K562 (cell line): ENCODE measurements at regions not wholly inside any gene's neighbourhood (a gene's known extent, or its start where the extent isn't known, plus 50 kb on each side); places are given as distances from the start of the nearest gene placed in this dataset.

ENCODE experiments used
- ATAC-seq: fragments of 200-7000 bp; cut with Tn5 transposase; 3 replicates; pipeline ENCODE4 v1.9.1; 2020; ENCODE audit warnings: moderate library complexity
- BruUV-seq: library from RNA; stranded (reverse); fragments of 400-500 nt; replicated peaks from 2 replicates; lab custom pipeline; 2021; lab: Mats Ljungman, UMichigan
- CTCF ChIA-PET: fragments of 300-600 bp; formaldehyde crosslinking; extraction: SDS; loops from one replicate; lab custom pipeline; 2021; ENCODE audit warnings: low intra/inter-chr PET ratio; lab: Yijun Ruan, JAX
- POLR2A ChIA-PET: fragments of 300-600, 350-650 bp; sonication (Branson Sonifier 250); formaldehyde crosslinking; extraction: SDS; loops from one replicate; lab custom pipeline; 2021; ENCODE audit warnings: antibody characterized with exemption, inconsistent platforms; lab: Yijun Ruan, JAX
- DNase-seq, 4 experiments: peaks; one replicate each; pipeline versions ENCODE4 v3.0.0 to v3.0.0-alpha.2; 2011 to 2018; ENCODE audit warnings: low spot score in 3 of 4, mixed read lengths in 3 of 4; ENCODE audit errors: extremely low read depth in 1 of 4
- FAIRE-seq: peaks from 2 replicates; lab custom pipeline; 2011; peaks lifted over from hg19 to GRCh38; lab: Jason Lieb, UNC
- H2AFZ ChIP-seq: 2 replicates; pipeline ENCODE4 v1.6.0; 2011; ENCODE audit warnings: low read depth, low read length, control low read depth, inconsistent platforms
- H3K27ac ChIP-seq: fragments of 200-600 bp; 3 replicates; pipeline ENCODE4 v1.8.0; 2011; ENCODE audit warnings: low read depth, mild to moderate bottlenecking, control low read depth, inconsistent platforms, low read length, moderate library complexity, mixed read lengths; ENCODE audit errors: extremely low read depth
- H3K27me3 ChIP-seq, 2 experiments: fragments of 300-600 bp in 1 of 2; 2 replicates in 1 of 2; 3 replicates in 1 of 2; pipeline versions ENCODE4 v1.6.0 to v1.8.0; 2011; ENCODE audit warnings: inconsistent platforms in 2 of 2, low read length in 2 of 2, mild to moderate bottlenecking in 1 of 2, mixed read lengths in 1 of 2, moderate library complexity in 1 of 2; ENCODE audit not compliant: control insufficient read depth in 2 of 2, insufficient read depth in 2 of 2
- H3K36me3 ChIP-seq: fragments of 300-600 bp; 3 replicates; pipeline ENCODE4 v1.8.0; 2011; ENCODE audit warnings: mild to moderate bottlenecking, low read length, inconsistent platforms; ENCODE audit not compliant: control insufficient read depth, insufficient read depth
- H3K4me1 ChIP-seq, 2 experiments: fragments of 200-600 bp in 1 of 2; replicated peaks in 1 of 2; 2 replicates in 1 of 2; 3 replicates in 1 of 2; pipeline versions ENCODE4 v1.5.1 to v1.8.0; 2011; ENCODE audit warnings: inconsistent platforms in 2 of 2, low read length in 2 of 2, mild to moderate bottlenecking in 1 of 2, mixed read lengths in 1 of 2, moderate library complexity in 1 of 2; ENCODE audit not compliant: control insufficient read depth in 2 of 2, insufficient read depth in 2 of 2
- H3K4me2 ChIP-seq: 2 replicates; pipeline ENCODE4 v1.6.1; 2011; ENCODE audit warnings: low read length, control low read depth, inconsistent platforms, mixed read lengths; ENCODE audit not compliant: insufficient read depth
- H3K4me3 ChIP-seq: fragments of 200-600 bp; sonication (generic), shearing (Covaris generic); 2 replicates; pipeline ENCODE4 v1.5.1; 2016; ENCODE audit warnings: control low read depth, inconsistent platforms
- H3K79me2 ChIP-seq: fragments of 200-600 bp; 3 replicates; pipeline ENCODE4 v1.8.0; 2011; ENCODE audit warnings: low read length, inconsistent platforms; ENCODE audit not compliant: control insufficient read depth, insufficient read depth
- H3K9ac ChIP-seq, 2 experiments: 2 replicates each; pipeline versions ENCODE4 v1.6.0 to v1.6.1; 2011; ENCODE audit warnings: low read depth in 2 of 2, low read length in 2 of 2, control low read depth in 1 of 2, inconsistent platforms in 1 of 2, mild to moderate bottlenecking in 1 of 2, mixed read lengths in 1 of 2; ENCODE audit not compliant: insufficient read depth in 1 of 2
- H3K9me1 ChIP-seq: one replicate; pipeline ENCODE4 v1.6.0; 2011; ENCODE audit warnings: inconsistent platforms, mild to moderate bottlenecking, low read length, moderate library complexity; ENCODE audit not compliant: control insufficient read depth, insufficient read depth
- H3K9me3 ChIP-seq: replicated peaks from 2 replicates; pipeline ENCODE4 v1.5.1; 2011; ENCODE audit warnings: low read depth, low read length, inconsistent platforms; ENCODE audit not compliant: control insufficient read depth, insufficient read depth
- H4K20me1 ChIP-seq: replicated peaks from 2 replicates; pipeline ENCODE4 v1.6.1; 2011; ENCODE audit warnings: low read length, inconsistent platforms, mixed read lengths; ENCODE audit not compliant: control insufficient read depth, insufficient read depth
- ASH1L ChIP-seq: fragments of 450-650 bp; IDR thresholded peaks from 2 replicates; pipeline ENCODE4 v1.6.1; 2018; ENCODE audit warnings: borderline replicate concordance, mild to moderate bottlenecking, low read depth; ENCODE audit not compliant: partially characterized antibody
- MAFF ChIP-seq: IDR thresholded peaks from 2 replicates; pipeline ENCODE4 v1.6.1; 2012; ENCODE audit warnings: low read length, improper control_type of control experiment
- MAFG ChIP-seq: fragments of 450-650 bp; conservative IDR thresholded peaks from 2 replicates; pipeline ENCODE4 v1.6.1; 2016; ENCODE audit warnings: missing genetic modification characterization, missing compliant biosample characterization
- MAFK ChIP-seq: IDR thresholded peaks from 2 replicates; pipeline ENCODE4 v1.6.1; 2011; ENCODE audit warnings: low read length, improper control_type of control experiment
- NFE2 ChIP-seq: IDR thresholded peaks from 2 replicates; pipeline ENCODE4 v1.6.1; 2014; ENCODE audit warnings: antibody characterized with exemption, low read depth
- PURB ChIP-seq: sonication (generic); formaldehyde crosslinking; IDR thresholded peaks from 2 replicates; pipeline ENCODE4 v1.9.0; 2021; ENCODE audit warnings: low read depth, mild to moderate bottlenecking, missing genetic modification reagents
- ZNF316 ChIP-seq: fragments of 450-650 bp; IDR thresholded peaks from 2 replicates; pipeline ENCODE4 v1.6.1; 2016
- WGBS: fragments of 100-300 bp; shearing (Covaris generic); methylation state at CpG from one replicate; pipeline ENCODE4 v1.1.6; 2016; ENCODE audit warnings: low coverage, mixed read lengths; ENCODE audit not compliant: insufficient coverage; ENCODE audit errors: missing lambda C conversion rate; 5-methylcytosine and 5-hydroxymethylcytosine counted together
- in situ Hi-C: fragments of 300-500 bp; cut with MboI; formaldehyde crosslinking; loops from 4 replicates; pipeline ENCODE4 v1.15.0; 2018; ENCODE audit warnings: inconsistent platforms, mixed read lengths
- intact Hi-C: fragments of 100-400 bp; cut with micrococcal nuclease; formaldehyde crosslinking; loops from 2 replicates; pipeline ENCODE4 v1.14.2; 2022
- TF ChIP-seq, protein P1 (sequence below), 3 experiments: fragments of 200-800 bp in 1 of 3; fragments of 250-450 bp in 1 of 3; fragments of 450-650 bp in 1 of 3; sonication (Bioruptor Pico) in 1 of 3; sonication (Bioruptor generic) in 1 of 3; formaldehyde crosslinking in 1 of 3; IDR thresholded peaks; 2 replicates each; pipeline versions ENCODE4 v1.6.1 to v1.8.0; 2016 to 2022; ENCODE audit warnings: mild to moderate bottlenecking in 2 of 3, missing genetic modification characterization in 2 of 3, missing compliant biosample characterization in 1 of 3, moderate library complexity in 1 of 3
- TF ChIP-seq, protein P2 (sequence below): fragments of 450-650 bp; IDR thresholded peaks from 2 replicates; pipeline ENCODE4 v1.6.1; 2017; ENCODE audit warnings: antibody characterized with exemption, mild to moderate bottlenecking
- TF ChIP-seq, protein P3 (sequence below): fragments of 250-450 bp; sonication (Bioruptor Pico); IDR thresholded peaks from 2 replicates; pipeline ENCODE4 v1.5.0; 2020; ENCODE audit warnings: mild to moderate bottlenecking, borderline replicate concordance
- TF ChIP-seq, protein P4 (sequence below), 2 experiments: fragments of 450-650 bp in 1 of 2; sonication (generic) in 1 of 2; formaldehyde crosslinking; conservative IDR thresholded peaks; 2 replicates each; pipeline versions ENCODE4 v1.4.0 to v1.8.1; 2020 to 2022; ENCODE audit warnings: mild to moderate bottlenecking in 1 of 2, missing genetic modification reagents in 1 of 2

DNA sequence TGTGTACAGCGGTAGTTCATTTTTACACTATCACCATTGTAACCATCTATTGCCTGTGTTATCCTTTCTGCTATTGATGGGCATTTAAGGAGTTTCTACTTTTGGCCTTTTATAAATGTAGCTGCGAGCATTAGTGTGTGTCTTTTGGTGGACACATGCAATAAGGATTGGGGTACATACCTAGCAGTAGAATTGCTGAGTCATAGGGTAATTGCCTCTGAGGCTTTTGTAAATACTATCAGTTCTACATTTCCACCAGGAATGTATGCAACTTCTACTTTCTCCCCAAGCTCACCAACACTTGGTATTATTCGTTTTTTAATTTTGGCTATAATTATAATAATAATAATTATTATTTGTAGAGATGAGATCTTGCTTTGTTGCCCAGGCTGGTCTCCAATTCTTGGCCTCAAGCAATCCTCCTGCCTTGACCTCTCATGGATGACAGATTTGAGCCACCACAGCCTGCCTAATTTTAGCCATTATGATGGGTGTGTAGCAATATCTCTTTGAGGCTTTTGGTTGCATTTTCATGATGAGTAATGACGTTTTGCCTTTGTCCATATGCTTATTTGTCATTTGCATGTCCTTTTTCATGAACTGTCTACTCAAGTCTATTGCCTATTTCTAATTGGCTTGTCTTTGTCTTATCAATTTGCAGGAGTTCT, 277.0 kb downstream of the ACTR3B start:
- WGBS = 0% methylated on average over 4 of the region's 4 CpGs
- ChIA-PET POLR2A (no interaction called here), CTCF (no interaction called here)
- Histone ChIP-seq H3K36me3 (no peaks in the 10 kb centered on the region), H3K27ac (no peak overlapping the region), H3K4me1 (no peaks in the 10 kb centered on the region), H3K9me3 (no peaks in the 10 kb centered on the region), H3K4me2 (no peak overlapping the region), H3K79me2 (no peaks in the 10 kb centered on the region), H3K4me3 (no peak overlapping the region), H3K9me1 (no peaks in the 10 kb centered on the region), H2AFZ (no peak overlapping the region), H3K27me3 (peaks cover 0 to 23% of the 10 kb centered on the region in 2 experiments; a peak in 3 of 5 replicates), H3K9ac (no peak overlapping the region), H4K20me1 (no peaks in the 10 kb centered on the region)
- no peak for ATAC-seq
- FAIRE-seq = no peak
- BruUV-seq = no TSS peak
- intact Hi-C loops = no loop called here
- in situ Hi-C loops = no loop called here
- no peak for DNase-seq
- no peak for TF ChIP-seq ASH1L
- peak; percentile 45; the same call in 1 of the 2 replicates for TF ChIP-seq ZNF316
- TF ChIP-seq, protein P1, sequence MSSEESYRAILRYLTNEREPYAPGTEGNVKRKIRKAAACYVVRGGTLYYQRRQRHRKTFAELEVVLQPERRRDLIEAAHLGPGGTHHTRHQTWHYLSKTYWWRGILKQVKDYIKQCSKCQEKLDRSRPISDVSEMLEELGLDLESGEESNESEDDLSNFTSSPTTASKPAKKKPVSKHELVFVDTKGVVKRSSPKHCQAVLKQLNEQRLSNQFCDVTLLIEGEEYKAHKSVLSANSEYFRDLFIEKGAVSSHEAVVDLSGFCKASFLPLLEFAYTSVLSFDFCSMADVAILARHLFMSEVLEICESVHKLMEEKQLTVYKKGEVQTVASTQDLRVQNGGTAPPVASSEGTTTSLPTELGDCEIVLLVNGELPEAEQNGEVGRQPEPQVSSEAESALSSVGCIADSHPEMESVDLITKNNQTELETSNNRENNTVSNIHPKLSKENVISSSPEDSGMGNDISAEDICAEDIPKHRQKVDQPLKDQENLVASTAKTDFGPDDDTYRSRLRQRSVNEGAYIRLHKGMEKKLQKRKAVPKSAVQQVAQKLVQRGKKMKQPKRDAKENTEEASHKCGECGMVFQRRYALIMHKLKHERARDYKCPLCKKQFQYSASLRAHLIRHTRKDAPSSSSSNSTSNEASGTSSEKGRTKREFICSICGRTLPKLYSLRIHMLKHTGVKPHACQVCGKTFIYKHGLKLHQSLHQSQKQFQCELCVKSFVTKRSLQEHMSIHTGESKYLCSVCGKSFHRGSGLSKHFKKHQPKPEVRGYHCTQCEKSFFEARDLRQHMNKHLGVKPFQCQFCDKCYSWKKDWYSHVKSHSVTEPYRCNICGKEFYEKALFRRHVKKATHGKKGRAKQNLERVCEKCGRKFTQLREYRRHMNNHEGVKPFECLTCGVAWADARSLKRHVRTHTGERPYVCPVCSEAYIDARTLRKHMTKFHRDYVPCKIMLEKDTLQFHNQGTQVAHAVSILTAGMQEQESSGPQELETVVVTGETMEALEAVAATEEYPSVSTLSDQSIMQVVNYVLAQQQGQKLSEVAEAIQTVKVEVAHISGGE (CRISPR knock-in tag; IDR thresholded peaks at IDR 0.05) = no peak
- TF ChIP-seq MAFF = peak; percentile 59
- TF ChIP-seq MAFK = peak; percentile 51; the same call in 1 of the 2 replicates
- TF ChIP-seq, protein P2, sequence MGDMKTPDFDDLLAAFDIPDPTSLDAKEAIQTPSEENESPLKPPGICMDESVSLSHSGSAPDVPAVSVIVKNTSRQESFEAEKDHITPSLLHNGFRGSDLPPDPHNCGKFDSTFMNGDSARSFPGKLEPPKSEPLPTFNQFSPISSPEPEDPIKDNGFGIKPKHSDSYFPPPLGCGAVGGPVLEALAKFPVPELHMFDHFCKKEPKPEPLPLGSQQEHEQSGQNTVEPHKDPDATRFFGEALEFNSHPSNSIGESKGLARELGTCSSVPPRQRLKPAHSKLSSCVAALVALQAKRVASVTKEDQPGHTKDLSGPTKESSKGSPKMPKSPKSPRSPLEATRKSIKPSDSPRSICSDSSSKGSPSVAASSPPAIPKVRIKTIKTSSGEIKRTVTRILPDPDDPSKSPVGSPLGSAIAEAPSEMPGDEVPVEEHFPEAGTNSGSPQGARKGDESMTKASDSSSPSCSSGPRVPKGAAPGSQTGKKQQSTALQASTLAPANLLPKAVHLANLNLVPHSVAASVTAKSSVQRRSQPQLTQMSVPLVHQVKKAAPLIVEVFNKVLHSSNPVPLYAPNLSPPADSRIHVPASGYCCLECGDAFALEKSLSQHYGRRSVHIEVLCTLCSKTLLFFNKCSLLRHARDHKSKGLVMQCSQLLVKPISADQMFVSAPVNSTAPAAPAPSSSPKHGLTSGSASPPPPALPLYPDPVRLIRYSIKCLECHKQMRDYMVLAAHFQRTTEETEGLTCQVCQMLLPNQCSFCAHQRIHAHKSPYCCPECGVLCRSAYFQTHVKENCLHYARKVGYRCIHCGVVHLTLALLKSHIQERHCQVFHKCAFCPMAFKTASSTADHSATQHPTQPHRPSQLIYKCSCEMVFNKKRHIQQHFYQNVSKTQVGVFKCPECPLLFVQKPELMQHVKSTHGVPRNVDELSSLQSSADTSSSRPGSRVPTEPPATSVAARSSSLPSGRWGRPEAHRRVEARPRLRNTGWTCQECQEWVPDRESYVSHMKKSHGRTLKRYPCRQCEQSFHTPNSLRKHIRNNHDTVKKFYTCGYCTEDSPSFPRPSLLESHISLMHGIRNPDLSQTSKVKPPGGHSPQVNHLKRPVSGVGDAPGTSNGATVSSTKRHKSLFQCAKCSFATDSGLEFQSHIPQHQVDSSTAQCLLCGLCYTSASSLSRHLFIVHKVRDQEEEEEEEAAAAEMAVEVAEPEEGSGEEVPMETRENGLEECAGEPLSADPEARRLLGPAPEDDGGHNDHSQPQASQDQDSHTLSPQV = no peak
- TF ChIP-seq, protein P3, sequence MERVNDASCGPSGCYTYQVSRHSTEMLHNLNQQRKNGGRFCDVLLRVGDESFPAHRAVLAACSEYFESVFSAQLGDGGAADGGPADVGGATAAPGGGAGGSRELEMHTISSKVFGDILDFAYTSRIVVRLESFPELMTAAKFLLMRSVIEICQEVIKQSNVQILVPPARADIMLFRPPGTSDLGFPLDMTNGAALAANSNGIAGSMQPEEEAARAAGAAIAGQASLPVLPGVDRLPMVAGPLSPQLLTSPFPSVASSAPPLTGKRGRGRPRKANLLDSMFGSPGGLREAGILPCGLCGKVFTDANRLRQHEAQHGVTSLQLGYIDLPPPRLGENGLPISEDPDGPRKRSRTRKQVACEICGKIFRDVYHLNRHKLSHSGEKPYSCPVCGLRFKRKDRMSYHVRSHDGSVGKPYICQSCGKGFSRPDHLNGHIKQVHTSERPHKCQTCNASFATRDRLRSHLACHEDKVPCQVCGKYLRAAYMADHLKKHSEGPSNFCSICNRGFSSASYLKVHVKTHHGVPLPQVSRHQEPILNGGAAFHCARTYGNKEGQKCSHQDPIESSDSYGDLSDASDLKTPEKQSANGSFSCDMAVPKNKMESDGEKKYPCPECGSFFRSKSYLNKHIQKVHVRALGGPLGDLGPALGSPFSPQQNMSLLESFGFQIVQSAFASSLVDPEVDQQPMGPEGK = no peak
- TF ChIP-seq, protein P4, sequence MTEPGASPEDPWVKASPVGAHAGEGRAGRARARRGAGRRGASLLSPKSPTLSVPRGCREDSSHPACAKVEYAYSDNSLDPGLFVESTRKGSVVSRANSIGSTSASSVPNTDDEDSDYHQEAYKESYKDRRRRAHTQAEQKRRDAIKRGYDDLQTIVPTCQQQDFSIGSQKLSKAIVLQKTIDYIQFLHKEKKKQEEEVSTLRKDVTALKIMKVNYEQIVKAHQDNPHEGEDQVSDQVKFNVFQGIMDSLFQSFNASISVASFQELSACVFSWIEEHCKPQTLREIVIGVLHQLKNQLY (CRISPR knock-in tag; conservative IDR thresholded peaks at IDR 0.05) = no peak
- TF ChIP-seq MAFG (tag) = peak; percentile 60
- TF ChIP-seq PURB (CRISPR knock-in tag) = no peak
- peak; percentile 68 for TF ChIP-seq NFE2
